ENCODE measurements at regions not wholly inside any gene's neighbourhood (a gene's known extent, or its start where the extent isn't known, plus 50 kb on each side); places are given as distances from the start of the nearest gene placed in this dataset.

- no peak for ATAC-seq
- WGBS, 2 donors (ENCODE audit: low coverage in 1 of 2): 68 to 72% methylated on average over 8 of the region's 8 CpGs
Observed at GRCh38 chr10:2659660-2660209, 407.6 kb upstream of the PFKP start.

GRCh38 chr10:2658780-2659179 is 408.6 kb upstream of the PFKP start:
- peaks cover 17% of the 10 kb centered on the region for H3K27me3 ChIP-seq
- no peak for ATAC-seq
- 60 to 90% methylated on average over 4 of the region's 4 CpGs for WGBS, 2 donors (ENCODE audit: low coverage in 1 of 2)
- no peak overlapping the region for H3K4me3 ChIP-seq
- TF ChIP-seq POLR2A (IDR thresholded peaks at IDR 0.05): no peak
- H3K9me3 ChIP-seq: no peaks in the 10 kb centered on the region
- no peaks in the 10 kb centered on the region for H3K4me1 ChIP-seq
- H3K36me3 ChIP-seq: no peaks in the 10 kb centered on the region
- no peak overlapping the region for H3K27ac ChIP-seq

More at GRCh38 chr10:2659660-2660209, 407.6 kb upstream of the PFKP start:
- Histone ChIP-seq H3K27ac (no peak overlapping the region), H3K36me3 (no peaks in the 10 kb centered on the region), H3K4me1 (no peaks in the 10 kb centered on the region), H3K4me3 (no peak overlapping the region), H3K27me3 (peaks cover 17% of the 10 kb centered on the region), H3K9me3 (no peaks in the 10 kb centered on the region)
- TF ChIP-seq EP300 (IDR thresholded peaks at IDR 0.05) (no peak), POLR2A (IDR thresholded peaks at IDR 0.05) (no peak), CTCF (IDR thresholded peaks at IDR 0.05) (no peak), POLR2AphosphoS5 (IDR thresholded peaks at IDR 0.05) (no peak)

- H3K27ac ChIP-seq: no peak overlapping the region
- no peak overlapping the region for H3K4me3 ChIP-seq
- WGBS, 2 donors (ENCODE audit: low coverage in 1 of 2): 76 to 88% methylated on average over 4 of the region's 4 CpGs
- H3K4me1 ChIP-seq: no peaks in the 10 kb centered on the region
- H3K36me3 ChIP-seq: no peaks in the 10 kb centered on the region
- no peak for ATAC-seq
- peaks cover 17% of the 10 kb centered on the region for H3K27me3 ChIP-seq
- TF ChIP-seq EP300 (IDR thresholded peaks at IDR 0.05): no peak
- no peak for TF ChIP-seq POLR2AphosphoS5 (IDR thresholded peaks at IDR 0.05)
- no peak for TF ChIP-seq POLR2A (IDR thresholded peaks at IDR 0.05)
- TF ChIP-seq CTCF (IDR thresholded peaks at IDR 0.05): no peak
- no peaks in the 10 kb centered on the region for H3K9me3 ChIP-seq
Observed at GRCh38 chr10:2650328-2650727, 417.0 kb upstream of the PFKP start.

GRCh38 chr10:2641028-2641427 is 426.3 kb upstream of the PFKP start:
- Histone ChIP-seq H3K9me3 (no peaks in the 10 kb centered on the region), H3K4me3 (no peak overlapping the region), H3K27me3 (no peaks in the 10 kb centered on the region), H3K36me3 (no peaks in the 10 kb centered on the region), H3K27ac (no peak overlapping the region), H3K4me1 (no peaks in the 10 kb centered on the region)
- WGBS, 2 donors (ENCODE audit: low coverage in 1 of 2): 82 to 90% methylated on average over 4 of the region's 4 CpGs
- TF ChIP-seq POLR2AphosphoS5 (IDR thresholded peaks at IDR 0.05) (no peak), EP300 (IDR thresholded peaks at IDR 0.05) (no peak), POLR2A (IDR thresholded peaks at IDR 0.05) (no peak), CTCF (IDR thresholded peaks at IDR 0.05) (no peak)
- no peak for ATAC-seq

- Histone ChIP-seq H3K9me3 (no peaks in the 10 kb centered on the region), H3K4me3 (no peak overlapping the region), H3K4me1 (no peaks in the 10 kb centered on the region), H3K27me3 (no peaks in the 10 kb centered on the region), H3K36me3 (no peaks in the 10 kb centered on the region), H3K27ac (no peak overlapping the region)
- TF ChIP-seq EP300 (IDR thresholded peaks at IDR 0.05) (no peak), CTCF (IDR thresholded peaks at IDR 0.05) (no peak), POLR2A (IDR thresholded peaks at IDR 0.05) (no peak), POLR2AphosphoS5 (IDR thresholded peaks at IDR 0.05) (no peak)
- ATAC-seq: no peak
- WGBS, 2 donors (ENCODE audit: low coverage in 1 of 2): 58 to 70% methylated on average over 6 of the region's 6 CpGs
Observed at GRCh38 chr10:2633630-2634029, 433.7 kb upstream of the PFKP start.
